ENCODE measurements at regions not wholly inside any gene's neighbourhood (a gene's known extent, or its start where the extent isn't known, plus 50 kb on each side); places are given as distances from the start of the nearest gene placed in this dataset.

GRCh38 chr3:177610686-177611633 is 413.7 kb upstream of the TBL1XR1 start:
- H3K9me3 ChIP-seq (ENCODE audit: low read length) = no peaks in the 10 kb centered on the region
- H3K27ac ChIP-seq (ENCODE audit: low read length) = no peak overlapping the region
- H3K36me3 ChIP-seq (ENCODE audit: low read depth, low read length) = no peaks in the 10 kb centered on the region
- intact Hi-C loops (cut with micrococcal nuclease) = no loop called here
- ATAC-seq = peak; percentile 31
- peak; percentile 58 for DNase-seq
- H3K79me2 ChIP-seq (ENCODE audit: low read length) = no peaks in the 10 kb centered on the region
- no TSS peak for BruUV-seq (replicated peaks)
- CTCF ChIA-PET = no interaction called here
- H3K4me1 ChIP-seq (ENCODE audit: insufficient read depth, low read length) = peaks cover 43% of the 10 kb centered on the region
- H4K20me1 ChIP-seq (ENCODE audit: low read length) = no peaks in the 10 kb centered on the region
- no peaks in the 10 kb centered on the region for H3F3A ChIP-seq (ENCODE audit: low read length, unreplicated experiment)
- no peak overlapping the region for H3K4me3 ChIP-seq (ENCODE audit: low read length)
- TF ChIP-seq, protein P1, sequence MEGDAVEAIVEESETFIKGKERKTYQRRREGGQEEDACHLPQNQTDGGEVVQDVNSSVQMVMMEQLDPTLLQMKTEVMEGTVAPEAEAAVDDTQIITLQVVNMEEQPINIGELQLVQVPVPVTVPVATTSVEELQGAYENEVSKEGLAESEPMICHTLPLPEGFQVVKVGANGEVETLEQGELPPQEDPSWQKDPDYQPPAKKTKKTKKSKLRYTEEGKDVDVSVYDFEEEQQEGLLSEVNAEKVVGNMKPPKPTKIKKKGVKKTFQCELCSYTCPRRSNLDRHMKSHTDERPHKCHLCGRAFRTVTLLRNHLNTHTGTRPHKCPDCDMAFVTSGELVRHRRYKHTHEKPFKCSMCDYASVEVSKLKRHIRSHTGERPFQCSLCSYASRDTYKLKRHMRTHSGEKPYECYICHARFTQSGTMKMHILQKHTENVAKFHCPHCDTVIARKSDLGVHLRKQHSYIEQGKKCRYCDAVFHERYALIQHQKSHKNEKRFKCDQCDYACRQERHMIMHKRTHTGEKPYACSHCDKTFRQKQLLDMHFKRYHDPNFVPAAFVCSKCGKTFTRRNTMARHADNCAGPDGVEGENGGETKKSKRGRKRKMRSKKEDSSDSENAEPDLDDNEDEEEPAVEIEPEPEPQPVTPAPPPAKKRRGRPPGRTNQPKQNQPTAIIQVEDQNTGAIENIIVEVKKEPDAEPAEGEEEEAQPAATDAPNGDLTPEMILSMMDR (conservative IDR thresholded peaks at IDR 0.05; ENCODE audit: low read depth, low read length) = no peak
- TF ChIP-seq EZH2phosphoT487 (IDR thresholded peaks at IDR 0.05; ENCODE audit: borderline replicate concordance, low read length) (no peak), EZH2 (IDR thresholded peaks at IDR 0.05; ENCODE audit: low read length, unreplicated experiment) (no peak)
- POLR2A ChIA-PET (ENCODE audit: unreplicated experiment) = no interaction called here
- no peak overlapping the region for H3K9ac ChIP-seq (ENCODE audit: low read length)
- H3K9me2 ChIP-seq (replicated peaks; ENCODE audit: low read length) = no peaks in the 10 kb centered on the region
- no peak overlapping the region for H3K4me2 ChIP-seq (ENCODE audit: low read length)
- H3K27me3 ChIP-seq (ENCODE audit: low read length) = no peaks in the 10 kb centered on the region
- no peak overlapping the region for H2AFZ ChIP-seq (ENCODE audit: low read length)

DNA sequence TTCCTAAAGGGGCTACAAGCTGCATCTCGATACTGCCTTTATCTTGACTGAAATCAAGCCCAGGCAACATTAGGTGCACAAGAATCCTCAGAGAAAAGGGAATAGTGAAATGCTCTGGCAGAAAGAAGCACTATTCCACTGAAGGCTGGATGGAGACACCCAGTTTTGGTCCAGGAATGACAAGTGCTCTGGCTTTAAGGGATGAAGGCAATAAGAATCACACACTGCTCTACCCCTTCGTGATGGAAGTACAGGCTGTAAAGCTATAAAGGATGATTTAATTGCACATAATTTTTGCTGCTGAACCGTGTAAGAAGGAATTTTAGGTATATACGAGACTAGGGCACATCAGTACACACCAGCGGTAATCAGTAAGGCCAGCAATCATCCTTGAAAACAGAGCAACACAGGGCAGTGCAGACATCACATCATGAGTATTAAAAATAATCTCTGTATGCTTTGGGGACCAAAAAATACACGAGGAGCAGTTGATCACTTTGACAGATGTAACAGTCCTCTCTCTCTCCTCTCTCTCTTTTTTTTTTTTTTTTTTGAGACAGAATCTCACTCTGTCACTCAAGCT is 414.6 kb upstream of the TBL1XR1 start:
- Histone ChIP-seq H4K20me1 (ENCODE audit: low read length) (no peaks in the 10 kb centered on the region), H3K27me3 (ENCODE audit: low read length) (no peaks in the 10 kb centered on the region), H3K36me3 (ENCODE audit: low read depth, low read length) (no peaks in the 10 kb centered on the region), H3K27ac (ENCODE audit: low read length) (no peak overlapping the region), H3K79me2 (ENCODE audit: low read length) (no peaks in the 10 kb centered on the region), H3K4me2 (ENCODE audit: low read length) (no peak overlapping the region), H2AFZ (ENCODE audit: low read length) (no peak overlapping the region), H3K9me2 (replicated peaks; ENCODE audit: low read length) (no peaks in the 10 kb centered on the region), H3F3A (ENCODE audit: low read length, unreplicated experiment) (no peaks in the 10 kb centered on the region), H3K4me1 (ENCODE audit: insufficient read depth, low read length) (peaks cover 39% of the 10 kb centered on the region), H3K9ac (ENCODE audit: low read length) (no peak overlapping the region), H3K4me3 (ENCODE audit: low read length) (no peak overlapping the region), H3K9me3 (ENCODE audit: low read length) (no peaks in the 10 kb centered on the region)
- BruUV-seq (replicated peaks) = no TSS peak
- POLR2A ChIA-PET (ENCODE audit: unreplicated experiment) = no interaction called here
- DNase-seq (no peak), ATAC-seq (no peak)
- intact Hi-C loops (cut with micrococcal nuclease) = no loop called here
- CTCF ChIA-PET = no interaction called here
- no peak for TF ChIP-seq EZH2 (IDR thresholded peaks at IDR 0.05; ENCODE audit: low read length, unreplicated experiment)
- TF ChIP-seq, protein P1 (conservative IDR thresholded peaks at IDR 0.05; ENCODE audit: low read depth, low read length) = no peak

DNA sequence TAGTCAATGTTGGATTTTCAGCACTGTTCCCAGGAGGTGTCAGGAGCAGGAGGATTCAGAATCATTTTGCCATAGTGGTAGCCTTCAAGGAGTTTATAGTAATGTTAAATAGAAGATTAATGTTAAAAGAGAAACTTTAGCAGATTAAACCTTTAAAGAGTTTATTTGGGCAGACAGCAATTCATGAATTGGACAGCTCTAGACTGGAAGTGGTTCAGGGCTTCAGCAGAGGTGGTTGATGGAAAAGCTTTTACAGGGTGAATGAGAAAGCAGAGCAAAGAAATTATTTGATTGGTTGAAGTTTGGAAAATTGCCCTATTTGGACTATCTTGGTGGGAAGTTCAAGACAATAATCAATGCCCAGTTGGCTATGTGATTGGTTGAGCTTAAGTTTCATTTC is 416.6 kb upstream of the TBL1XR1 start:
- Histone ChIP-seq H3K27ac (ENCODE audit: low read length) (no peak overlapping the region), H3K79me2 (ENCODE audit: low read length) (no peaks in the 10 kb centered on the region), H3F3A (ENCODE audit: low read length, unreplicated experiment) (no peaks in the 10 kb centered on the region), H3K27me3 (ENCODE audit: low read length) (no peaks in the 10 kb centered on the region), H3K9me3 (ENCODE audit: low read length) (no peaks in the 10 kb centered on the region), H3K4me3 (ENCODE audit: low read length) (no peak overlapping the region), H3K9ac (ENCODE audit: low read length) (no peak overlapping the region), H3K36me3 (ENCODE audit: low read depth, low read length) (no peaks in the 10 kb centered on the region), H3K9me2 (replicated peaks; ENCODE audit: low read length) (no peaks in the 10 kb centered on the region), H3K4me1 (ENCODE audit: insufficient read depth, low read length) (peaks cover 40% of the 10 kb centered on the region), H4K20me1 (ENCODE audit: low read length) (no peaks in the 10 kb centered on the region), H3K4me2 (ENCODE audit: low read length) (no peak overlapping the region), H2AFZ (ENCODE audit: low read length) (no peak overlapping the region)
- intact Hi-C loops (cut with micrococcal nuclease) = no loop called here
- DNase-seq = no peak
- ATAC-seq = no peak
- ChIA-PET CTCF (no interaction called here), POLR2A (ENCODE audit: unreplicated experiment) (no interaction called here)
- TF ChIP-seq EZH2phosphoT487 (IDR thresholded peaks at IDR 0.05; ENCODE audit: borderline replicate concordance, low read length) (no peak), EZH2 (IDR thresholded peaks at IDR 0.05; ENCODE audit: low read length, unreplicated experiment) (no peak)
- TF ChIP-seq, protein P1 (conservative IDR thresholded peaks at IDR 0.05; ENCODE audit: low read depth, low read length) = no peak
- no TSS peak for BruUV-seq (replicated peaks)

All from PC-3 (cell line).